HCT116 (cell line): ENCODE measurements at regions not wholly inside any gene's neighbourhood (a gene's known extent, or its start where the extent isn't known, plus 50 kb on each side); places are given as distances from the start of the nearest gene placed in this dataset.

Experiments used
- ATAC-seq: fragments of 200-7000 bp; cut with Tn5 transposase; 2 replicates; pipeline ENCODE4 v1.9.1; 2020; ENCODE audit warnings: mild to moderate bottlenecking, moderate library complexity
- BruUV-seq: library from RNA; stranded (reverse); fragments of 400-500 nt; replicated peaks from 2 replicates; lab custom pipeline; 2021; lab: Mats Ljungman, UMichigan
- CTCF ChIA-PET: fragments of 300-600 bp; sonication (Branson Sonifier 250); formaldehyde crosslinking; loops from one replicate; lab custom pipeline; 2021; ENCODE audit warnings: antibody characterized with exemption; lab: Charles Lee
- POLR2A ChIA-PET: fragments of 300-600, 350-600 bp; sonication (Branson Sonifier 250); formaldehyde crosslinking; loops from one replicate; lab custom pipeline; 2021; ENCODE audit warnings: antibody characterized with exemption; lab: Charles Lee
- RAD21 ChIA-PET, 2 experiments: fragments of 300-600 bp; sonication (Branson Sonifier 250); formaldehyde crosslinking; loops; one replicate each; lab custom pipeline; 2023; ENCODE audit warnings: low total read pairs in 2 of 2; ENCODE audit not compliant: uncharacterized antibody in 2 of 2, unreplicated experiment in 2 of 2, low non-redundant PET in 1 of 2; lab: Charles Lee
- DNase-seq: peaks from one replicate; pipeline ENCODE4 v3.0.0-alpha.2; 2010; ENCODE audit warnings: low read depth, low spot score
- H2AFZ ChIP-seq: fragments of 200-600 bp; shearing (Covaris generic), sonication (generic); 2 replicates; pipeline ENCODE4 v1.6.1; 2017; ENCODE audit warnings: low read depth, mixed run types, mixed read lengths, antibody characterized with exemption, low read length; ENCODE audit not compliant: poor library complexity, severe bottlenecking
- H3K27ac ChIP-seq: 2 replicates; pipeline ENCODE4 v1.5.1; 2012; ENCODE audit warnings: low read depth, low read length
- H3K27me3 ChIP-seq: fragments of 200-600 bp; sonication (generic); 2 replicates; pipeline ENCODE4 v1.6.1; 2016; ENCODE audit warnings: mixed run types, low read length, mixed read lengths; ENCODE audit not compliant: insufficient read depth
- H3K36me3 ChIP-seq, 2 experiments: fragments of 200-500 bp in 1 of 2; fragments of 200-600 bp in 1 of 2; sonication (Bioruptor generic) in 1 of 2; sonication (generic) in 1 of 2; 2 replicates each; pipeline versions ENCODE4 v1.5.1 to v1.6.1; 2014 to 2016; ENCODE audit warnings: low read length in 2 of 2, inconsistent platforms in 1 of 2, mixed read lengths in 1 of 2, mixed run types in 1 of 2; ENCODE audit not compliant: insufficient read depth in 2 of 2, control insufficient read depth in 1 of 2
- H3K4me1 ChIP-seq, 2 experiments: fragments of 200-600 bp in 1 of 2; sonication (generic) in 1 of 2; 2 replicates each; pipeline versions ENCODE4 v1.5.1 to v1.6.1; 2012 to 2017; ENCODE audit warnings: low read length in 2 of 2, inconsistent platforms in 1 of 2, mild to moderate bottlenecking in 1 of 2, mixed read lengths in 1 of 2, mixed run types in 1 of 2, moderate library complexity in 1 of 2; ENCODE audit not compliant: insufficient read depth in 2 of 2, control insufficient read depth in 1 of 2
- H3K4me2 ChIP-seq: fragments of 200-600 bp; sonication (generic); 2 replicates; pipeline ENCODE4 v1.6.1; 2017; ENCODE audit warnings: mixed run types, low read length, mixed read lengths
- H3K4me3 ChIP-seq, 2 experiments: fragments of 200-600 bp in 1 of 2; sonication (generic) in 1 of 2; replicated peaks in 1 of 2; 2 replicates each; pipeline ENCODE4 v1.5.1; 2011 to 2016; ENCODE audit warnings: low read length in 2 of 2, control low read depth in 1 of 2, low read depth in 1 of 2, mild to moderate bottlenecking in 1 of 2, mixed read lengths in 1 of 2, mixed run types in 1 of 2
- H3K79me2 ChIP-seq: fragments of 200-600 bp; sonication (generic); 2 replicates; pipeline ENCODE4 v1.6.1; 2017; ENCODE audit warnings: mild to moderate bottlenecking, mixed run types, low read length, moderate library complexity, mixed read lengths; ENCODE audit not compliant: insufficient read depth
- H3K9ac ChIP-seq: fragments of 200-600 bp; sonication (generic); 2 replicates; pipeline ENCODE4 v1.6.1; 2016; ENCODE audit warnings: low read length, mixed read lengths
- H3K9me2 ChIP-seq: fragments of 200-600 bp; sonication (generic), shearing (Covaris generic); 2 replicates; pipeline ENCODE4 v1.6.1; 2017; ENCODE audit warnings: mixed run types, mild to moderate bottlenecking, moderate library complexity; ENCODE audit not compliant: insufficient read depth
- H3K9me3 ChIP-seq, 2 experiments: fragments of 200-500 bp in 1 of 2; fragments of 200-600 bp in 1 of 2; sonication (Bioruptor generic) in 1 of 2; sonication (generic) in 1 of 2; 2 replicates each; pipeline ENCODE4 v1.6.1; 2014 to 2017; ENCODE audit warnings: low read length in 2 of 2, mixed read lengths in 2 of 2, inconsistent platforms in 1 of 2, low read depth in 1 of 2, mild to moderate bottlenecking in 1 of 2, mixed run types in 1 of 2, moderate library complexity in 1 of 2; ENCODE audit not compliant: control insufficient read depth in 1 of 2, insufficient read depth in 1 of 2
- H4K20me1 ChIP-seq: fragments of 200-600 bp; sonication (generic), shearing (Covaris generic); 2 replicates; pipeline ENCODE4 v1.6.1; 2017; ENCODE audit warnings: mixed run types, mild to moderate bottlenecking, moderate library complexity; ENCODE audit not compliant: insufficient read depth
- ATF3 ChIP-seq: IDR thresholded peaks from 2 replicates; pipeline ENCODE4 v1.6.1; 2012
- CBX3 ChIP-seq: IDR thresholded peaks from 2 replicates; pipeline ENCODE4 v1.6.1; 2012; ENCODE audit warnings: low read depth
- CTCF ChIP-seq, 3 experiments: fragments of 200-600 bp in 1 of 3; sonication (generic) in 1 of 3; IDR thresholded peaks in 2 of 3; conservative IDR thresholded peaks in 1 of 3; 2 replicates each; pipeline ENCODE4 v1.5.1; 2012 to 2017; ENCODE audit warnings: low read depth in 2 of 3, low read length in 2 of 3, antibody characterized with exemption in 1 of 3, borderline replicate concordance in 1 of 3, control low read depth in 1 of 3, mild to moderate bottlenecking in 1 of 3, mixed read lengths in 1 of 3, mixed run types in 1 of 3, moderate library complexity in 1 of 3; ENCODE audit not compliant: insufficient read depth in 1 of 3
- EGR1 ChIP-seq: IDR thresholded peaks from 2 replicates; pipeline ENCODE4 v1.6.1; 2012; ENCODE audit warnings: low read depth
- EZH2 ChIP-seq: fragments of 200-600 bp; sonication (generic); IDR thresholded peaks from 2 replicates; pipeline ENCODE4 v1.6.1; 2017; ENCODE audit warnings: antibody characterized with exemption, mixed run types
- EZH2phosphoT487 ChIP-seq: fragments of 200-600 bp; IDR thresholded peaks from 2 replicates; pipeline ENCODE4 v1.6.1; 2018; ENCODE audit warnings: antibody characterized with exemption, borderline replicate concordance
- FOSL1 ChIP-seq: IDR thresholded peaks from 2 replicates; pipeline ENCODE4 v1.6.1; 2012; ENCODE audit warnings: low read depth
- MAX ChIP-seq: IDR thresholded peaks from 2 replicates; pipeline ENCODE4 v1.6.1; 2012
- POLR2A ChIP-seq: IDR thresholded peaks from 2 replicates; pipeline ENCODE4 v1.7.0; 2011; ENCODE audit warnings: borderline replicate concordance; ENCODE audit not compliant: insufficient read depth, insufficient read length; ENCODE audit errors: extremely low read depth
- SP1 ChIP-seq: IDR thresholded peaks from 2 replicates; pipeline ENCODE4 v1.6.1; 2012; ENCODE audit warnings: low read depth
- TCF7L2 ChIP-seq: IDR thresholded peaks from 2 replicates; pipeline ENCODE4 v1.7.0; 2011; ENCODE audit warnings: borderline replicate concordance, inconsistent platforms; ENCODE audit not compliant: insufficient read depth, insufficient read length; ENCODE audit errors: extremely low read depth
- YY1 ChIP-seq: IDR thresholded peaks from 2 replicates; pipeline ENCODE4 v1.6.1; 2011; ENCODE audit warnings: low read length, low read depth, moderate library complexity, mild to moderate bottlenecking; ENCODE audit not compliant: insufficient replicate concordance; ENCODE audit errors: extremely low read depth
- ZBTB33 ChIP-seq: IDR thresholded peaks from 2 replicates; pipeline ENCODE4 v1.6.1; 2011; ENCODE audit warnings: mild to moderate bottlenecking, low read length, moderate library complexity; ENCODE audit not compliant: insufficient replicate concordance; ENCODE audit errors: extremely low read depth
- ZFX ChIP-seq: fragments of 450-650 bp; IDR thresholded peaks from 2 replicates; pipeline ENCODE4 v1.6.1; 2017
- ZNF274 ChIP-seq: fragments of 200-500 bp; sonication (Bioruptor generic); IDR thresholded peaks from 2 replicates; pipeline ENCODE4 v1.6.1; 2014; ENCODE audit warnings: mild to moderate bottlenecking, low read depth, low read length, inconsistent platforms
- intact Hi-C: fragments of 100-400 bp; cut with micrococcal nuclease; formaldehyde crosslinking; loops from 2 replicates; pipeline ENCODE4 v1.10.0; 2022

GRCh38 chr2:198753101-198753500 is 704.6 kb downstream of the SATB2 start:
- no TSS peak for BruUV-seq
- Histone ChIP-seq H3K4me3 (no peak overlapping the region), H3K36me3 (no peaks in the 10 kb centered on the region), H3K9me2 (no peaks in the 10 kb centered on the region), H4K20me1 (no peaks in the 10 kb centered on the region), H3K27me3 (no peaks in the 10 kb centered on the region), H3K9ac (no peak overlapping the region), H3K4me2 (no peak overlapping the region), H3K79me2 (no peaks in the 10 kb centered on the region), H3K9me3 (no peaks in the 10 kb centered on the region), H3K27ac (no peak overlapping the region), H3K4me1 (no peaks in the 10 kb centered on the region), H2AFZ (no peak overlapping the region)
- RAD21 ChIA-PET = no interaction called here
- DNase-seq = no peak
- CTCF ChIA-PET = no interaction called here
- intact Hi-C loops = no loop called here
- ATAC-seq = no peak
- POLR2A ChIA-PET = no interaction called here
- TF ChIP-seq POLR2A (no peak), FOSL1 (no peak), CBX3 (no peak), ZFX (no peak), EZH2 (no peak), ZNF274 (no peak), EGR1 (no peak), YY1 (no peak), ATF3 (no peak), MAX (no peak), ZBTB33 (no peak), SP1 (no peak), TCF7L2 (no peak), EZH2phosphoT487 (no peak), CTCF (IDR thresholded peaks at IDR 0.05 in 2 of 3, conservative IDR thresholded peaks at IDR 0.05 in 1 of 3; ENCODE audit: borderline replicate concordance in 1 of 3, insufficient read depth in 1 of 3, low read depth in 2 of 3, low read length in 2 of 3) (no peak)
